OCI-LY3 (cell line): ENCODE measurements at regions not wholly inside any gene's neighbourhood (a gene's known extent, or its start where the extent isn't known, plus 50 kb on each side); places are given as distances from the start of the nearest gene placed in this dataset.

Experiments used
- H2AFZ ChIP-seq: fragments of 200-600, 300-600 bp; shearing (Covaris generic); 2 replicates; pipeline ENCODE4 v1.6.0; 2014; ENCODE audit warnings: antibody characterized with exemption, low read depth, low read length
- H3K27ac ChIP-seq: fragments of 200-600, 300-600 bp; sonication (generic); 2 replicates; pipeline ENCODE4 v1.5.1; 2014; ENCODE audit warnings: mild to moderate bottlenecking, low read length, moderate library complexity, mixed read lengths
- H3K27me3 ChIP-seq: fragments of 200-600, 300-600 bp; sonication (generic); 2 replicates; pipeline ENCODE4 v1.6.1; 2014; ENCODE audit warnings: low read depth, low read length, mixed read lengths
- H3K36me3 ChIP-seq: fragments of 200-600, 300-600 bp; sonication (generic); replicated peaks from 2 replicates; pipeline ENCODE3; 2014; ENCODE audit warnings: low read depth, low read length, mixed read lengths
- H3K4me1 ChIP-seq: fragments of 300-600, 200-600 bp; sonication (generic); 2 replicates; pipeline ENCODE4 v1.6.1; 2014; ENCODE audit warnings: low read length, mixed read lengths
- H3K4me2 ChIP-seq: fragments of 200-600, 300-600 bp; sonication (generic); 2 replicates; pipeline ENCODE4 v1.6.1; 2014; ENCODE audit warnings: low read length, mixed read lengths
- H3K4me3 ChIP-seq: fragments of 300-600, 200-600 bp; sonication (generic); 2 replicates; pipeline ENCODE4 v1.5.1; 2014; ENCODE audit warnings: antibody characterized with exemption, mild to moderate bottlenecking, low read length, moderate library complexity
- H3K79me2 ChIP-seq: fragments of 300-600, 200-600 bp; shearing (Covaris generic); 2 replicates; pipeline ENCODE4 v1.6.1; 2014; ENCODE audit warnings: mild to moderate bottlenecking, low read length, mixed read lengths
- H3K9ac ChIP-seq: fragments of 300-600, 200-600 bp; shearing (Covaris generic); 2 replicates; pipeline ENCODE4 v1.6.0; 2014; ENCODE audit warnings: mild to moderate bottlenecking, low read length, moderate library complexity
- H3K9me3 ChIP-seq: fragments of 200-600, 300-600 bp; shearing (Covaris generic); 2 replicates; pipeline ENCODE4 v1.6.1; 2014; ENCODE audit warnings: low read length, mixed read lengths; ENCODE audit not compliant: insufficient read depth
- H4K20me1 ChIP-seq: fragments of 200-600, 300-600 bp; sonication (generic); 2 replicates; pipeline ENCODE4 v1.6.1; 2016; ENCODE audit warnings: low read length, mixed read lengths; ENCODE audit not compliant: insufficient read depth
- CTCF ChIP-seq: fragments of 200-600, 300-600 bp; sonication (generic); IDR thresholded peaks from 2 replicates; pipeline ENCODE4 v1.5.1; 2014; ENCODE audit warnings: antibody characterized with exemption, low read length, low read depth
- EZH2phosphoT487 ChIP-seq: fragments of 200-600 bp; shearing (Covaris generic); IDR thresholded peaks from 2 replicates; pipeline ENCODE4 v1.6.1; 2018; ENCODE audit warnings: antibody characterized with exemption, mixed run types, low read depth

- H3K9ac ChIP-seq, result no peak overlapping the region
- H3K27ac ChIP-seq, result no peak overlapping the region
- no peak overlapping the region for H3K4me2 ChIP-seq
- H3K36me3 ChIP-seq, result no peaks in the 10 kb centered on the region
- no peaks in the 10 kb centered on the region for H3K4me1 ChIP-seq
- H3K4me3 ChIP-seq, result no peak overlapping the region
- no peak overlapping the region for H2AFZ ChIP-seq
- H4K20me1 ChIP-seq, result no peaks in the 10 kb centered on the region
- H3K79me2 ChIP-seq, result no peaks in the 10 kb centered on the region
- no peaks in the 10 kb centered on the region for H3K9me3 ChIP-seq
- no peaks in the 10 kb centered on the region for H3K27me3 ChIP-seq
- TF ChIP-seq CTCF (no peak), EZH2phosphoT487 (no peak)
Observed at GRCh38 chr18:40983835-40984234, 971.2 kb upstream of the PIK3C3 start.

- no peak for TF ChIP-seq EZH2phosphoT487
- no peak for TF ChIP-seq CTCF
- Histone ChIP-seq H3K9ac (no peak overlapping the region), H3K27me3 (no peaks in the 10 kb centered on the region)
Observed at GRCh38 chr18:40980171-40980570, 974.9 kb upstream of the PIK3C3 start.

GRCh38 chr18:40976050-40976449, 979.0 kb upstream of the PIK3C3 start:
- Histone ChIP-seq H3K27me3 (no peaks in the 10 kb centered on the region), H3K36me3 (no peaks in the 10 kb centered on the region), H3K4me2 (no peak overlapping the region), H3K79me2 (no peaks in the 10 kb centered on the region), H3K9me3 (peaks cover 3% of the 10 kb centered on the region; the same call in 1 of the 2 replicates), H2AFZ (no peak overlapping the region), H3K4me1 (no peaks in the 10 kb centered on the region), H4K20me1 (no peaks in the 10 kb centered on the region), H3K4me3 (no peak overlapping the region), H3K27ac (no peak overlapping the region), H3K9ac (no peak overlapping the region)
- TF ChIP-seq EZH2phosphoT487 (no peak), CTCF (no peak)

More at GRCh38 chr18:40980171-40980570, 974.9 kb upstream of the PIK3C3 start:
- no peaks in the 10 kb centered on the region for H3K36me3 ChIP-seq
- no peak overlapping the region for H2AFZ ChIP-seq
- H3K4me2 ChIP-seq, result no peak overlapping the region
- no peaks in the 10 kb centered on the region for H3K79me2 ChIP-seq
- no peaks in the 10 kb centered on the region for H3K9me3 ChIP-seq
- H4K20me1 ChIP-seq, result no peaks in the 10 kb centered on the region
- no peaks in the 10 kb centered on the region for H3K4me1 ChIP-seq
- H3K27ac ChIP-seq, result no peak overlapping the region
- H3K4me3 ChIP-seq, result no peak overlapping the region

GRCh38 chr18:40974448-40974847, 980.6 kb upstream of the PIK3C3 start:
- no peak overlapping the region for H2AFZ ChIP-seq

More at GRCh38 chr18:40974448-40974847, 980.6 kb upstream of the PIK3C3 start:
- TF ChIP-seq EZH2phosphoT487, result no peak
- no peak for TF ChIP-seq CTCF
- Histone ChIP-seq H3K9me3 (peaks cover 3% of the 10 kb centered on the region; the same call in 1 of the 2 replicates), H3K79me2 (no peaks in the 10 kb centered on the region), H3K9ac (no peak overlapping the region), H3K4me3 (no peak overlapping the region), H3K27me3 (no peaks in the 10 kb centered on the region), H3K27ac (no peak overlapping the region), H4K20me1 (no peaks in the 10 kb centered on the region), H3K36me3 (no peaks in the 10 kb centered on the region), H3K4me2 (no peak overlapping the region), H3K4me1 (no peaks in the 10 kb centered on the region)
